HepG2 (cell line): ENCODE measurements at regions not wholly inside any gene's neighbourhood (a gene's known extent, or its start where the extent isn't known, plus 50 kb on each side); places are given as distances from the start of the nearest gene placed in this dataset.

Source experiments
- ATAC-seq: fragments of 200-7000 bp; cut with Tn5 transposase; 3 replicates; pipeline ENCODE4 v1.9.1; 2020; ENCODE audit warnings: mild to moderate bottlenecking, moderate library complexity
- BruUV-seq: library from RNA; stranded (reverse); fragments of 400-500 nt; replicated peaks from 2 replicates; lab custom pipeline; 2021; lab: Mats Ljungman, UMichigan
- CTCF ChIA-PET: fragments of 300-600 bp; formaldehyde crosslinking; extraction: SDS; loops from one replicate; lab custom pipeline; 2021; ENCODE audit warnings: low total read pairs, inconsistent platforms, low intra/inter-chr PET ratio; lab: Yijun Ruan, JAX
- POLR2A ChIA-PET: fragments of 350-600 bp; sonication (Branson Sonifier 250); formaldehyde crosslinking; loops from one replicate; lab custom pipeline; 2020; ENCODE audit warnings: antibody characterized with exemption, inconsistent platforms; lab: Yijun Ruan, JAX
- DNase-seq: peaks from one replicate; pipeline ENCODE4 v3.0.0-alpha.2; 2015; ENCODE audit warnings: low spot score
- FAIRE-seq: peaks from 3 replicates; lab custom pipeline; 2011; peaks lifted over from hg19 to GRCh38; lab: Jason Lieb, UNC
- H2AFZ ChIP-seq: one replicate; pipeline ENCODE4 v1.6.1; 2011; ENCODE audit warnings: low read length, inconsistent platforms
- H3K27ac ChIP-seq: fragments of 300-600 bp; 3 replicates; pipeline ENCODE4 v1.8.0; 2011; ENCODE audit warnings: mixed run types, mild to moderate bottlenecking, mixed read lengths, low read length, inconsistent platforms; ENCODE audit not compliant: insufficient read depth; ENCODE audit errors: extremely low read length
- H3K27me3 ChIP-seq, 2 experiments: fragments of 200-600 bp in 1 of 2; 2 replicates in 1 of 2; 3 replicates in 1 of 2; pipeline versions ENCODE4 v1.6.0 to v1.8.0; 2011; ENCODE audit warnings: low read length in 2 of 2, mild to moderate bottlenecking in 2 of 2, moderate library complexity in 2 of 2, inconsistent platforms in 1 of 2; ENCODE audit not compliant: insufficient read depth in 2 of 2, control insufficient read depth in 1 of 2
- H3K36me3 ChIP-seq, 2 experiments: fragments of 200-600 bp in 1 of 2; replicated peaks in 1 of 2; 2 replicates in 1 of 2; 3 replicates in 1 of 2; pipeline versions ENCODE4 v1.5.1 to v1.8.0; 2011; ENCODE audit warnings: low read length in 2 of 2, inconsistent platforms in 1 of 2; ENCODE audit not compliant: insufficient read depth in 2 of 2, control insufficient read depth in 1 of 2
- H3K4me1 ChIP-seq: 2 replicates; pipeline ENCODE4 v1.5.1; 2012; ENCODE audit warnings: low read length, inconsistent platforms; ENCODE audit not compliant: insufficient read depth
- H3K4me2 ChIP-seq: 2 replicates; pipeline ENCODE4 v1.6.0; 2011; ENCODE audit warnings: low read depth, low read length, inconsistent platforms
- H3K4me3 ChIP-seq, 3 experiments: fragments of 200-600 bp in 1 of 3; sonication (generic), shearing (Covaris generic) in 1 of 3; replicated peaks in 1 of 3; 2 replicates each; pipeline ENCODE4 v1.5.1; 2011 to 2016; ENCODE audit warnings: low read length in 3 of 3, inconsistent platforms in 2 of 3, low read depth in 2 of 3, mild to moderate bottlenecking in 2 of 3, control low read depth in 1 of 3, mixed read lengths in 1 of 3; ENCODE audit not compliant: insufficient read depth in 1 of 3
- H3K79me2 ChIP-seq: one replicate; pipeline ENCODE4 v1.6.1; 2011; ENCODE audit warnings: low read length, inconsistent platforms; ENCODE audit not compliant: insufficient read depth
- H3K9ac ChIP-seq: 2 replicates; pipeline ENCODE4 v1.6.0; 2011; ENCODE audit warnings: mild to moderate bottlenecking, low read depth, low read length, inconsistent platforms; ENCODE audit not compliant: insufficient read depth
- H3K9me3 ChIP-seq: 2 replicates; pipeline ENCODE4 v1.5.1; 2012; ENCODE audit warnings: mild to moderate bottlenecking, low read length
- H4K20me1 ChIP-seq: 2 replicates; pipeline ENCODE4 v1.6.0; 2011; ENCODE audit warnings: inconsistent platforms, mild to moderate bottlenecking, low read length, moderate library complexity; ENCODE audit not compliant: insufficient read depth
- CREB3 ChIP-seq: sonication (generic); formaldehyde crosslinking; IDR thresholded peaks from 2 replicates; pipeline ENCODE4 v1.5.0; 2020; ENCODE audit warnings: missing genetic modification reagents
- ZBTB2 ChIP-seq: sonication (generic); formaldehyde crosslinking; IDR thresholded peaks from 2 replicates; pipeline ENCODE4 v1.8.0; 2022; ENCODE audit warnings: low read depth, missing genetic modification reagents
- ZNF770 ChIP-seq: sonication (generic); formaldehyde crosslinking; IDR thresholded peaks from 2 replicates; pipeline ENCODE4 v1.5.0; 2020; ENCODE audit warnings: mild to moderate bottlenecking, missing genetic modification reagents
- WGBS: methylation state at CpG from one replicate; pipeline ENCODE4 v1.1.6; 2017; ENCODE audit warnings: low lambda C conversion rate; 5-methylcytosine and 5-hydroxymethylcytosine counted together
- in situ Hi-C: cut with HindIII; loops from 2 replicates; pipeline ENCODE4 v1.10.0; 2017; ENCODE audit warnings: low pct_unique_long_range_greater_than_20kb; ENCODE audit not compliant: extremely low pct_ligation_motif_present
- intact Hi-C: fragments of 100-400 bp; cut with micrococcal nuclease; formaldehyde crosslinking; loops from one replicate; pipeline ENCODE4 v1.10.0; 2022; ENCODE audit not compliant: unreplicated experiment

GRCh38 chr2:64274399-64275173 lies 130.4 kb upstream of the PELI1 start:
- H3K9ac ChIP-seq, result no peak overlapping the region
- no TSS peak for BruUV-seq
- intact Hi-C loops, result no loop called here
- H3K4me3 ChIP-seq, result no peak overlapping the region
- in situ Hi-C loops, result no loop called here
- no peaks in the 10 kb centered on the region for H3K27me3 ChIP-seq
- no peaks in the 10 kb centered on the region for H3K9me3 ChIP-seq
- H3K4me1 ChIP-seq, result peaks cover 21% of the 10 kb centered on the region
- H4K20me1 ChIP-seq, result no peaks in the 10 kb centered on the region
- WGBS, result 3% methylated on average over 2 of the region's 2 CpGs
- ATAC-seq, result no peak
- ChIA-PET POLR2A (no interaction called here), CTCF (no interaction called here)
- no peak overlapping the region for H3K27ac ChIP-seq
- peak overlapping the region; percentile 34; the same call in 1 of the 2 replicates for H3K4me2 ChIP-seq
- FAIRE-seq, result no peak
- no peaks in the 10 kb centered on the region for H3K79me2 ChIP-seq
- no peak for TF ChIP-seq ZBTB2 (CRISPR knock-in tag)
- no peak for TF ChIP-seq ZNF770 (CRISPR knock-in tag)
- TF ChIP-seq CREB3 (CRISPR knock-in tag), result no peak
- TF ChIP-seq, all 625 proteins: peak for 0
- no peak for DNase-seq
- Histone ChIP-seq H3K36me3 (no peaks in the 10 kb centered on the region), H2AFZ (no peak overlapping the region)
